ENCODE measurements at regions not wholly inside any gene's neighbourhood (a gene's known extent, or its start where the extent isn't known, plus 50 kb on each side); places are given as distances from the start of the nearest gene placed in this dataset.
"Not testable (repeated sequence)": the region's sequence is repeated elsewhere in the genome, so short reads cannot be mapped to it uniquely, and the experiment has no call there.

- not testable (repeated sequence) for H3K9ac ChIP-seq (ENCODE audit: low read length); H3K9me3 ChIP-seq (ENCODE audit: insufficient read depth, low read length); H3K79me2 ChIP-seq (ENCODE audit: low read length); H3K36me3 ChIP-seq (replicated peaks; ENCODE audit: low read depth, low read length); H3K27ac ChIP-seq (ENCODE audit: low read length); H3K27me3 ChIP-seq (ENCODE audit: low read depth, low read length); H3K4me1 ChIP-seq (ENCODE audit: low read length); H4K20me1 ChIP-seq (ENCODE audit: insufficient read depth, low read length); H3K4me2 ChIP-seq (ENCODE audit: low read length); H2AFZ ChIP-seq (ENCODE audit: low read depth, low read length)
- peak overlapping the region; percentile 56; the same call in 1 of the 2 replicates for H3K4me3 ChIP-seq (ENCODE audit: low read length)
Observed at GRCh38 chr15:32342772-32343199, 60.3 kb downstream of the GOLGA8K start.

DNA sequence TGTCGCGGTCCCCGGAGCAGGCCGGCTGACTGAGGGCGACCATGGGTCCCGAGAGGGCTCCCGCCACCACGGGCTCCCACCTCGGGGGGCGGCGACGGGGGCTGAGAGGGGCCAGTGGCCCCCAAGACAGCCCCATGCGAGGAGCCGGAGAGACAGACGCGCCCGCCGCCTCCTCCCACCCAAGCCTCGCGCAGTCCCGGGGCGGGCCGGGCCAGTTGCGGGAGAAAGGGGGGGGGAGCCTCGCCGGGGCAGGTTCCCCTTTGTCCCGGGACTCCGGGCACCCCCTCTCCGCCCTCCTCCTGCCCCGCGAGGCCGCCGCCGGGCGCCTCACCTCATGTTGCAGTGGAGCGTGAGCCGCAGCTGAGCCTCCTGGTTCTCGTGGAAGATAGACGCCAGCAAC lies 60.8 kb downstream of the GOLGA8K start:
- not testable (repeated sequence) for H3K9ac ChIP-seq (ENCODE audit: low read length); H3K27ac ChIP-seq (ENCODE audit: low read length); H4K20me1 ChIP-seq (ENCODE audit: insufficient read depth, low read length); H2AFZ ChIP-seq (ENCODE audit: low read depth, low read length); H3K9me3 ChIP-seq (ENCODE audit: insufficient read depth, low read length); H3K79me2 ChIP-seq (ENCODE audit: low read length); H3K27me3 ChIP-seq (ENCODE audit: low read depth, low read length); H3K36me3 ChIP-seq (replicated peaks; ENCODE audit: low read depth, low read length); H3K4me2 ChIP-seq (ENCODE audit: low read length); H3K4me1 ChIP-seq (ENCODE audit: low read length)
- peak overlapping the region; percentile 48; the same call in 1 of the 2 replicates for H3K4me3 ChIP-seq (ENCODE audit: low read length)

- H3K36me3 ChIP-seq (replicated peaks; ENCODE audit: low read depth, low read length); H3K4me2 ChIP-seq (ENCODE audit: low read length); H3K4me3 ChIP-seq (ENCODE audit: low read length); H4K20me1 ChIP-seq (ENCODE audit: insufficient read depth, low read length); H3K27ac ChIP-seq (ENCODE audit: low read length); H3K4me1 ChIP-seq (ENCODE audit: low read length); H3K9ac ChIP-seq (ENCODE audit: low read length); H2AFZ ChIP-seq (ENCODE audit: low read depth, low read length); H3K79me2 ChIP-seq (ENCODE audit: low read length); H3K9me3 ChIP-seq (ENCODE audit: insufficient read depth, low read length); H3K27me3 ChIP-seq (ENCODE audit: low read depth, low read length): not testable (repeated sequence)
Observed at GRCh38 chr15:32341530-32341929, 61.6 kb downstream of the GOLGA8K start.

- not testable (repeated sequence) for H3K4me2 ChIP-seq (ENCODE audit: low read length); H3K4me3 ChIP-seq (ENCODE audit: low read length); H3K9ac ChIP-seq (ENCODE audit: low read length); H3K36me3 ChIP-seq (replicated peaks; ENCODE audit: low read depth, low read length); H3K4me1 ChIP-seq (ENCODE audit: low read length); H3K27ac ChIP-seq (ENCODE audit: low read length); H2AFZ ChIP-seq (ENCODE audit: low read depth, low read length); H3K27me3 ChIP-seq (ENCODE audit: low read depth, low read length); H3K79me2 ChIP-seq (ENCODE audit: low read length); H3K9me3 ChIP-seq (ENCODE audit: insufficient read depth, low read length); H4K20me1 ChIP-seq (ENCODE audit: insufficient read depth, low read length)
Observed at GRCh38 chr15:32336804-32337203, 66.3 kb downstream of the GOLGA8K start.

DNA sequence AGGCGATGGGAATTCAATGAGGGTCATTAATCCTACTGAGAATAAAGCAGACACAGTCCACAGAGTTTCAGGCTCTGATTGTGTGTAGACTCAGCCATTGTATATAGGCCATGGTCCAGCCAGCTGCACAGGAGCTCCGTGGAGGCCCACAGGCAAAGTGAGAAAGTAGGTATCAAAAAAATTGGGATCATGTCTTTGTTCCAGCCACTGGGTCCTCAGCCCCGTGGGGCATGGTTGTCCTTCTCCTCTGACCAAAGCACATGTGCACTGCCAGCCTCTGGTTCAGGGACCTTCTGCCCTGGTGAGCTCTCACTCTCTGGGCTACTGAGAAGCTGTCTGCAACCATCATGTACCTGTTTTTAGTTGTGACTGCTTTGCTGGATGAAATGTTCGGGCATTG lies 79.7 kb downstream of the GOLGA8K start:
- H3K4me3 ChIP-seq (ENCODE audit: low read length); H3K79me2 ChIP-seq (ENCODE audit: low read length); H3K27ac ChIP-seq (ENCODE audit: low read length); H3K4me1 ChIP-seq (ENCODE audit: low read length); H3K27me3 ChIP-seq (ENCODE audit: low read depth, low read length); H3K9me3 ChIP-seq (ENCODE audit: insufficient read depth, low read length); H4K20me1 ChIP-seq (ENCODE audit: insufficient read depth, low read length); H3K9ac ChIP-seq (ENCODE audit: low read length); H2AFZ ChIP-seq (ENCODE audit: low read depth, low read length); H3K36me3 ChIP-seq (replicated peaks; ENCODE audit: low read depth, low read length); H3K4me2 ChIP-seq (ENCODE audit: low read length): not testable (repeated sequence)

- not testable (repeated sequence) for H3K9ac ChIP-seq (ENCODE audit: low read length); H3K36me3 ChIP-seq (replicated peaks; ENCODE audit: low read depth, low read length); H3K9me3 ChIP-seq (ENCODE audit: insufficient read depth, low read length); H3K27ac ChIP-seq (ENCODE audit: low read length); H3K4me2 ChIP-seq (ENCODE audit: low read length); H3K79me2 ChIP-seq (ENCODE audit: low read length); H3K4me3 ChIP-seq (ENCODE audit: low read length); H3K4me1 ChIP-seq (ENCODE audit: low read length); H4K20me1 ChIP-seq (ENCODE audit: insufficient read depth, low read length); H2AFZ ChIP-seq (ENCODE audit: low read depth, low read length); H3K27me3 ChIP-seq (ENCODE audit: low read depth, low read length)
Observed at GRCh38 chr15:32319247-32319646, 83.8 kb downstream of the GOLGA8K start.

DNA sequence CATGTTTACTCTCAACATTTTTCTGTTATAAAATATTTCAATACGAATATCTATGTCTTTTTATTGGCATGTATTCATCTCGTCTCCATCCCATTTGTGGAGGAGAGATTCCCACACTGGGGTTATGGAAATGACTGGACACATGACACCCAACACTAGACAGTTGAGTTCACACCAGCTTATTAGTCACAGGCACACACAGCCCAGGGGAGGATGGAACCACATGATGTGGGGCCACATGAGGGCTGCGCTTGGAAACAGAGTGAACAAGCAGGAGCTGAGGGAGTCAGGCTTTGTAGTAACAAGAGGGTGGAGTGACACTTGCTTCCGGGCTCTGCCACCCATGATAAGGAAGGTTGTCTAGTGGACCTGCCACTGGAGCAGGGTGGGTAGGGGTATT lies 86.6 kb downstream of the GOLGA8K start:
- H3K36me3 ChIP-seq (replicated peaks; ENCODE audit: low read depth, low read length); H3K27me3 ChIP-seq (ENCODE audit: low read depth, low read length); H3K9me3 ChIP-seq (ENCODE audit: insufficient read depth, low read length); H4K20me1 ChIP-seq (ENCODE audit: insufficient read depth, low read length); H3K4me3 ChIP-seq (ENCODE audit: low read length); H3K4me1 ChIP-seq (ENCODE audit: low read length); H3K27ac ChIP-seq (ENCODE audit: low read length); H2AFZ ChIP-seq (ENCODE audit: low read depth, low read length); H3K79me2 ChIP-seq (ENCODE audit: low read length); H3K9ac ChIP-seq (ENCODE audit: low read length); H3K4me2 ChIP-seq (ENCODE audit: low read length): not testable (repeated sequence)

DNA sequence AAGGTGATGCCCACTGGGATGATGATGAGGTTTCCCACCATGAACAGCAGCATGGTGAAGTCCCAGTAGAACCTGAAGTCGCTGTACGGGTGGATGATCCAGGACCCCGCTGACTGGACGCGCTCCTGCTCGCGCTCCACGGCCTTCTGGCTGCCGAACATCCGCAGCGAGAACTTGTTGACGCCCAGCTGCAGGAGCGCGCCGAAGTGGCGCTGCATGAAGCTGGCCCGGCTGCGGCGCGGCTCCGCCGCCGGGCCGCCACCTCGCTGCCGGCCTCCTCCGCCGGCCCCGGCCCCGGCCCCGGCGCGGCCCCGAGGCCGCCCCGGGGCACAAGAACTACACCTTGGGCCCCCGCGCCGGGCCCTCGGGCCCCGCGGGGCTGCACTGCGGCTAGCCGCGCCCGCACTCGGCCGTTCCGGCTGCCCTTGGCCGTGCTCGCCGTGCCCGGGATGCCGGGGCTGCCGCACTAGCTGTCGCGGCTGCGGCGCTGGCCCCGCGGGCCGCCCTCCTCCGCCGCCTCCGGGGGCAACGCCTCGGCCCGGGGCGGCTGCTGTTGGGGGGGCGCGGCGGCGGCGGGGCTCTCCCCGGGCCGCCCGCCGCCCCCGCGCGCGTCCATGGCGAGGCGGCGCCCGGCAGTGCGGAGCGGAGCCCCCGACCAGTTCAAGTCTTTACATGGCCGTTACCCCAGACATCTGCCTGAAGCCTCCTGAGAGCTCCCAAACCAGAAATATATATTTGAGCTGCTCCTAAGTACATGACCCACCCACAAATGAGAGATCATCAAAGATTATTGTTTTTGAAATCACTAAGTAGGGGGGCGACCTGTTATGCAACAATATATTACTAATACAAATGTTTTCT lies 87.8 kb downstream of the GOLGA8K start:
- H3K27ac ChIP-seq (ENCODE audit: low read length); H3K9me3 ChIP-seq (ENCODE audit: insufficient read depth, low read length); H3K9ac ChIP-seq (ENCODE audit: low read length); H3K79me2 ChIP-seq (ENCODE audit: low read length); H2AFZ ChIP-seq (ENCODE audit: low read depth, low read length); H3K36me3 ChIP-seq (replicated peaks; ENCODE audit: low read depth, low read length); H3K27me3 ChIP-seq (ENCODE audit: low read depth, low read length); H4K20me1 ChIP-seq (ENCODE audit: insufficient read depth, low read length); H3K4me2 ChIP-seq (ENCODE audit: low read length); H3K4me3 ChIP-seq (ENCODE audit: low read length); H3K4me1 ChIP-seq (ENCODE audit: low read length): not testable (repeated sequence)

DNA sequence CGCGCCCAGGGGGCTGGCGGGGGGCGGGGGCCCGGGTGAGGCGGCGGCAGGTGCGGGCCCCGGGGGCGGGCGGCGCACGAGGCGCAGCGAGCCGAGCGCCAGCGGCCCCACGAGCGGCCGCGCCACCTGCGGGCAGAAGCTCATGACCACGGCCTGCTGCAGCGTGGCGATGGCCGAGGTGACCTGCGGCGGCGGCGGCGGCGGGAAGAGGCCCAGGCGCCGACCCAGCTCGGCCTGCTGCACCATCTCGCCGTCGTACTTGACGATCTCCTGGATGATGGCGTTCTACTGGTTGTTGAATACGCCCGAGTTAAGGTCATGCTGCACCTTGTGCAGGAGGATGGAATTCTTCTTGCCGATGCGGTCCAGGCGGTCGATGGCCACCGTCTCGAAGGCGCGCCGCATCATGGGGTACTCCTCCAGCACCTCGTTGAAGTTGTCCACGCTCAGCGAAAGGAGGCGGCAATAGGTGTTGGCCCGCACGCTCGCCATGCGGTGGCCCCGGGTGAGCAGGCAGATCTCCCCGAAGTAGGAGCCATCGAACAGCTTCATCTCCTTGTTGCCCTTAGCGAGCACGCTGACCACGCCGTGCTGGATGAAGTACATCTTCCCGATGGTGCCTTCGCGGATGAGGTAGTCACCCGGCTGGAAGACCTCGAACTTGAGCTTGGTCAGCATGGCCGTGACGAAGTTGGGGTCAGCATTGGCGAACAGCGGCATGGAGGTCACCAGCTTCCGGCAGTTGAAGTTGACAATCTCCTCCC lies 89.5 kb downstream of the GOLGA8K start:
- H3K9ac ChIP-seq (ENCODE audit: low read length); H3K36me3 ChIP-seq (replicated peaks; ENCODE audit: low read depth, low read length): not testable (repeated sequence)

More for the DNA sequence above, 89.5 kb downstream of the GOLGA8K start:
- not testable (repeated sequence) for H3K4me3 ChIP-seq (ENCODE audit: low read length); H3K27me3 ChIP-seq (ENCODE audit: low read depth, low read length); H3K79me2 ChIP-seq (ENCODE audit: low read length); H3K4me2 ChIP-seq (ENCODE audit: low read length); H3K4me1 ChIP-seq (ENCODE audit: low read length); H4K20me1 ChIP-seq (ENCODE audit: insufficient read depth, low read length); H2AFZ ChIP-seq (ENCODE audit: low read depth, low read length); H3K9me3 ChIP-seq (ENCODE audit: insufficient read depth, low read length); H3K27ac ChIP-seq (ENCODE audit: low read length)
